ENCODE measurements at regions not wholly inside any gene's neighbourhood (a gene's known extent, or its start where the extent isn't known, plus 50 kb on each side); places are given as distances from the start of the nearest gene placed in this dataset.
"Not testable (repeated sequence)": the region's sequence is repeated elsewhere in the genome, so short reads cannot be mapped to it uniquely, and the experiment has no call there.

- DNase-seq, result no peak
Observed at GRCh38 chr20:48400009-48400408, 427.8 kb downstream of the PREX1 start.

- DNase-seq, result no peak
Observed at GRCh38 chr20:48398506-48399449, 429.0 kb downstream of the PREX1 start.

- DNase-seq, result not testable (repeated sequence)
Observed at GRCh38 chr20:48396981-48397861, 430.6 kb downstream of the PREX1 start.

GRCh38 chr20:48395816-48396546, 431.8 kb downstream of the PREX1 start:
- no peak for DNase-seq

- DNase-seq, result no peak
Observed at GRCh38 chr20:48394415-48395081, 433.3 kb downstream of the PREX1 start.

GRCh38 chr20:48393737-48394314, 434.0 kb downstream of the PREX1 start:
- DNase-seq, result no peak

GRCh38 chr20:48393311-48393685, 434.5 kb downstream of the PREX1 start:
- DNase-seq, result no peak

- no peak for DNase-seq
Observed at GRCh38 chr20:48392407-48393310, 435.1 kb downstream of the PREX1 start.

GRCh38 chr20:48390981-48391380, 436.8 kb downstream of the PREX1 start:
- DNase-seq, result no peak

GRCh38 chr20:48387675-48388074, 440.1 kb downstream of the PREX1 start:
- DNase-seq, result no peak

GRCh38 chr20:48385527-48385926, 442.3 kb downstream of the PREX1 start:
- no peak for DNase-seq

- no peak for DNase-seq
Observed at GRCh38 chr20:48385114-48385513, 442.7 kb downstream of the PREX1 start.

GRCh38 chr20:48384147-48384818, 443.5 kb downstream of the PREX1 start:
- DNase-seq, result peak; percentile 4

- no peak for DNase-seq
Observed at GRCh38 chr20:48383252-48383651, 444.5 kb downstream of the PREX1 start.

- no peak for DNase-seq
Observed at GRCh38 chr20:48382304-48382703, 445.5 kb downstream of the PREX1 start.

- no peak for DNase-seq
Observed at GRCh38 chr20:48381353-48382120, 446.3 kb downstream of the PREX1 start.

GRCh38 chr20:48380661-48381060, 447.1 kb downstream of the PREX1 start:
- no peak for DNase-seq

GRCh38 chr20:48378976-48379675, 448.7 kb downstream of the PREX1 start:
- no peak for DNase-seq

- DNase-seq, result no peak
Observed at GRCh38 chr20:48377940-48378339, 449.9 kb downstream of the PREX1 start.
